SH-SY5Y (cell line): ENCODE measurements at regions not wholly inside any gene's neighbourhood (a gene's known extent, or its start where the extent isn't known, plus 50 kb on each side); places are given as distances from the start of the nearest gene placed in this dataset.

ENCODE experiments used
- GATA2 ChIP-seq: IDR thresholded peaks from 2 replicates; pipeline ENCODE4 v1.6.1; 2011; ENCODE audit warnings: mild to moderate bottlenecking, low read depth, low read length
- GATA3 ChIP-seq: IDR thresholded peaks from 2 replicates; pipeline ENCODE4 v1.6.1; 2011; ENCODE audit warnings: low read depth, mild to moderate bottlenecking, low read length, moderate library complexity

DNA sequence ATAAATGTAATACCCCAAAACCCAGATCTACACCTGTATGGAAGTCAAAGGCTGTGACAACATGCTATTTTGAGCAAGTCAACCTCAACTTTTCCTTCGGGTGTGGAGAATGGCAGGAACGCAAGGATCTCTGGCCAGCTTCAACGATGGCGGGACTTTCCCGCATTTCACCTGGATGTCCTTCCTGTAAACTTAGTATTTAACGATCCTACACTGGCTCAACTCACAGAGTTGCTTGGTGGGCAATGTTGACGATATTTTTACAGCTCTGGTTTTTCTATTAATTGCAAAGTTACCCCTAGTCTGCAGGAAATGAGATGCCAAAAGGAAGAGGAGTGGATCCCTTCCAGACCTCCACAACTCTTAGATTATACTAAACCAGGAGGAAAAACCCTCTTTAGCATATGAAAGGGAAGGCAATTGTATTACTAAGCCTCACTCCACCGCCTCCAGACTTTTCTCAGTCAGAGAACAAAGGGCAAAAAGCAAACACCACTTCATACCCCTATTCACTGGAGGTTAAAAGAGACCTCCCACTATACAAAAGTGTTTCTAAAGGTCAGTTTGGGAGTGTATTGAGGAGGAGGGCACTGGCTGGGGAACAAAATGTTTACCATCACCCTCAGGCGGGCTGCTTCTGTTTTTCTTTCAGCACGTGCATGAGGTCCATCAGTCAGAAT, 56.5 kb upstream of the ACVR1 start:
- no peak for TF ChIP-seq GATA3
- TF ChIP-seq GATA2: no peak
